HEK293T (cell line): ENCODE measurements at regions not wholly inside any gene's neighbourhood (a gene's known extent, or its start where the extent isn't known, plus 50 kb on each side); places are given as distances from the start of the nearest gene placed in this dataset.

Experiments
- CTCF ChIA-PET: fragments of 350-600 bp; formaldehyde crosslinking; extraction: SDS; loops from one replicate; lab custom pipeline; 2021; ENCODE audit warnings: antibody characterized with exemption, inconsistent platforms; lab: Yijun Ruan, JAX
- POLR2A ChIA-PET: fragments of 350-600 bp; formaldehyde crosslinking; extraction: SDS; loops from one replicate; lab custom pipeline; 2020; ENCODE audit warnings: antibody characterized with exemption, inconsistent platforms; lab: Yijun Ruan, JAX
- DNase-seq: peaks from one replicate; pipeline ENCODE4 v3.0.0; 2012; ENCODE audit warnings: mixed read lengths; ENCODE audit errors: extremely low spot score
- ARNT ChIP-seq: fragments of 450-650 bp; IDR thresholded peaks from 2 replicates; pipeline ENCODE4 v1.6.1; 2017; ENCODE audit warnings: mild to moderate bottlenecking
- BHLHE40 ChIP-seq: fragments of 450-650 bp; IDR thresholded peaks from 2 replicates; pipeline ENCODE4 v1.6.1; 2016; ENCODE audit warnings: mild to moderate bottlenecking, moderate library complexity, borderline replicate concordance
- CTBP1 ChIP-seq: fragments of 450-650 bp; IDR thresholded peaks from 2 replicates; pipeline ENCODE4 v1.6.1; 2016; ENCODE audit warnings: borderline replicate concordance
- ELF4 ChIP-seq: fragments of 450-650 bp; IDR thresholded peaks from 2 replicates; pipeline ENCODE4 v1.6.1; 2017; ENCODE audit warnings: antibody characterized with exemption
- FOXA1 ChIP-seq: fragments of 450-650 bp; IDR thresholded peaks from 2 replicates; pipeline ENCODE4 v1.6.1; 2016; ENCODE audit warnings: mild to moderate bottlenecking
- FOXK2 ChIP-seq: fragments of 450-650 bp; IDR thresholded peaks from 2 replicates; pipeline ENCODE4 v1.6.1; 2016; ENCODE audit warnings: mild to moderate bottlenecking
- FOXM1 ChIP-seq: fragments of 450-650 bp; IDR thresholded peaks from 2 replicates; pipeline ENCODE4 v1.6.1; 2017; ENCODE audit warnings: mild to moderate bottlenecking, borderline replicate concordance
- HDGF ChIP-seq: fragments of 450-650 bp; IDR thresholded peaks from 2 replicates; pipeline ENCODE4 v1.6.1; 2017; ENCODE audit warnings: antibody characterized with exemption, borderline replicate concordance
- L3MBTL2 ChIP-seq: fragments of 450-650 bp; conservative IDR thresholded peaks from 2 replicates; pipeline ENCODE4 v1.6.1; 2016; ENCODE audit warnings: mild to moderate bottlenecking
- LEF1 ChIP-seq: fragments of 450-650 bp; IDR thresholded peaks from 2 replicates; pipeline ENCODE4 v1.6.1; 2017; ENCODE audit warnings: mild to moderate bottlenecking, borderline replicate concordance
- NFRKB ChIP-seq: fragments of 450-650 bp; IDR thresholded peaks from 2 replicates; pipeline ENCODE4 v1.6.1; 2016; ENCODE audit warnings: mild to moderate bottlenecking, moderate library complexity
- SP1 ChIP-seq: fragments of 450-650 bp; IDR thresholded peaks from 2 replicates; pipeline ENCODE4 v1.6.1; 2017
- SUZ12 ChIP-seq: fragments of 450-650 bp; IDR thresholded peaks from 2 replicates; pipeline ENCODE4 v1.6.1; 2016; ENCODE audit warnings: mild to moderate bottlenecking
- TARDBP ChIP-seq: fragments of 450-650 bp; IDR thresholded peaks from 2 replicates; pipeline ENCODE4 v1.6.1; 2016
- ZNF384 ChIP-seq: fragments of 450-650 bp; IDR thresholded peaks from 2 replicates; pipeline ENCODE4 v1.6.1; 2016
- TF ChIP-seq, protein P1 (sequence below): fragments of 450-650 bp; IDR thresholded peaks from 2 replicates; pipeline ENCODE4 v1.6.1; 2016

DNA sequence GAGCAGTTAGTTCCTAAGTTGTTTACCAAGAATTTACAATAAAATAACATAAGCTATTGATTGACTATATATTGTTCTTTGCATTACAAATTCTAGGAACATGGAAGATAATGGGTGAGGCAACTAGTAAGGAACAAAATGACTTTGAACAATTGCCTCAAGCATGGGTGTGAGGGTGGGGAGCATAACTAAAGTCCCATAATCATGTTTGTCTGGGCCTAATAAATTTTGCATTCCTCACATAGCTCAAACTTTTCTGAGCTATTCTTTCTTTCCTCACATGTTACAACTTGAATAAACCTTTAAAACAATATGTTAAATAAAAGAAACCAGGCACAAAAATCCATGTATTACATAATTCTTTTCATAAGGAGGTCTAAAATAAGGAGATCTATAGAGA is 1066.1 kb downstream of the NR2F1-AS1 start:
- CTCF ChIA-PET: no interaction called here
- TF ChIP-seq, protein P1, sequence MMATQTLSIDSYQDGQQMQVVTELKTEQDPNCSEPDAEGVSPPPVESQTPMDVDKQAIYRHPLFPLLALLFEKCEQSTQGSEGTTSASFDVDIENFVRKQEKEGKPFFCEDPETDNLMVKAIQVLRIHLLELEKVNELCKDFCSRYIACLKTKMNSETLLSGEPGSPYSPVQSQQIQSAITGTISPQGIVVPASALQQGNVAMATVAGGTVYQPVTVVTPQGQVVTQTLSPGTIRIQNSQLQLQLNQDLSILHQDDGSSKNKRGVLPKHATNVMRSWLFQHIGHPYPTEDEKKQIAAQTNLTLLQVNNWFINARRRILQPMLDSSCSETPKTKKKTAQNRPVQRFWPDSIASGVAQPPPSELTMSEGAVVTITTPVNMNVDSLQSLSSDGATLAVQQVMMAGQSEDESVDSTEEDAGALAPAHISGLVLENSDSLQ: no peak
- TF ChIP-seq ELF4 (no peak), SP1 (no peak), SUZ12 (no peak), FOXM1 (no peak), NFRKB (no peak), HDGF (no peak), ZNF384 (no peak), L3MBTL2 (no peak), LEF1 (no peak)
- POLR2A ChIA-PET: no interaction called here
- no peak for DNase-seq

DNA sequence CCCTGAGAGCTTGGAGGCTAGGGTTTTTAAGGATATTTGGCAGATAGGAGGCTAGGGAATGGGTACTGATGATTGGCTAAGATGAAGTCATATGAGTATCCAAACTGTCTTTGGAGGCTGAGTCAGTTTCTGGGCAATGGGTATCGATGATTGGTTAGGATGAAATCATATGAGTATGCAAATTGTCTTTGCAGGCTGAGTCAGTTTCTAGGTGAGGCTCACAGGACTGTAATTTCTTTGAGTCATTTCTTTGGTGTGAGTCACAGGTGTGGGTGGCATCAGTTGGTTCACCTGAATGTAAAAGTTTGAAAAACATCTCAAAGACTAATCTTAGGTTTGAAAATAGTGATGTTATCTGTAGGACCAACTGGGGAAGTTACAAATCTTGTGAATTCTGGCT is 1068.0 kb downstream of the NR2F1-AS1 start:
- CTCF ChIA-PET: no interaction called here
- POLR2A ChIA-PET: no interaction called here
- TF ChIP-seq LEF1 (no peak), SUZ12 (no peak), ZNF384 (no peak), ELF4 (no peak), CTBP1 (no peak), HDGF (no peak), FOXM1 (no peak), FOXA1 (no peak), NFRKB (no peak), L3MBTL2 (no peak), ARNT (no peak), TARDBP (no peak), SP1 (no peak), BHLHE40 (no peak), FOXK2 (no peak)
- TF ChIP-seq, protein P1: no peak
- no peak for DNase-seq

DNA sequence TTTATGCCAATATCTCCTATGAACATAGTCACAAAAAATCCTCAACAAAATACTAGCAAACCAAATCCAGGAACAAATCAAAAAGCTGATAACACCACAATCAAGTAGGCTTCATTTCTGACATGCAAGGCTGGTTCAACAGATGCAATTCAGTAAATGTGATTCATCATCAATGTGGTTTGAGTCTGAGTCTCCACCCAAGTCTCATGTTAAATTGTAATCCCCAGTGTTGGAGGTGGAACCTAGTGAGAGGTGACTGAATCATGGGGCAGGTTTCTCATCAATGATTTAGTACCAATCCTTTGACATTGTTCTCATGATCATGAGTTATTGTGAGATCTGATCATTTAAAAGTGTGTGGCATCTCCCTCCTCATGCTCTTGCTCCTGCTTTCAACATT is 1072.7 kb downstream of the NR2F1-AS1 start:
- ChIA-PET CTCF (no interaction called here), POLR2A (no interaction called here)
- no peak for TF ChIP-seq HDGF
- TF ChIP-seq, protein P1: no peak
- no peak for TF ChIP-seq ELF4
- no peak for TF ChIP-seq TARDBP
- no peak for TF ChIP-seq LEF1
- TF ChIP-seq SUZ12: no peak
- TF ChIP-seq CTBP1: no peak
- TF ChIP-seq BHLHE40: no peak
- TF ChIP-seq FOXA1: no peak
- TF ChIP-seq ARNT: no peak
- no peak for TF ChIP-seq ZNF384
- TF ChIP-seq L3MBTL2: no peak
- no peak for TF ChIP-seq SP1
- DNase-seq: no peak

DNA sequence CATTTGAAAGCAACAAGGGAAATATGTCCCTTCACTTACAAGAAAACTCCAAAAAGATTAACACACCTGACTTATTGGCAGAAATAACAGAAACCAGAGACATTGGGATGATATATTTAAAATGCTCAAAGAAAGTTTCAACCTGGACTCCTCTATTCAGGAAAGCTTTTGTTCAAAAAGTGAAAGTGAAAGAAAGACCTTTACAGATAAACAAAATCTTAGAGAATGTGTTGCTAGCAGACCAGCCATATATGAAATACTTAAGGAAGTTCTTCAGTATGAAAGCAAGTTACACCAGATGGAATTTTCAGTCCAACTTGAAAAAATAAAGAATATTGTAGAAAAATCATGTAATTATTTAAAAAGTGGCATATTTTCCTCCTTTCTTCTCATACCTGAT is 1075.1 kb downstream of the NR2F1-AS1 start:
- ChIA-PET CTCF (interaction anchor here (0.9 kb wide), 1 partner anchor 12 kb away, joined by 3 read pairs; no protein-coding TSS in a partner anchor), POLR2A (no interaction called here)
- TF ChIP-seq ELF4 (no peak), BHLHE40 (no peak), FOXA1 (no peak), L3MBTL2 (no peak), SUZ12 (no peak), CTBP1 (no peak), ARNT (no peak), TARDBP (no peak)
- DNase-seq: no peak

DNA sequence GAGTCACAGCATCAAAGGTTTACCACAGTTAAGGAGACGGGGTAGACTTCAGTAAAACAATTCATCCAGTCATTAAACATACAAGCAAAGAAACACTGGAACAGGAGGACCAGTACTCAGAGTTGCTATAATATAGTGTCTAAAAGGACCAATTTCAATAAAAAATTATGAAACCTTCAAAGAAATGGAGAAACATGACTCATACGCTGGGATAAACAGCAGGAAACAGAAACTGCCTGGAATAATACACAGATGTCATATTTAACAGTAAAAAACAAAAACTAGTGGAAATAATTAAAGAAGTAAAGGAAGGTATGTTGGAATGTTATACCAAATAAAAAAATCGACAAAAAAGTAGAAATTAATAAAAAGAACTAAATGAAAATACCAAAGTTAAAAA is 1075.9 kb downstream of the NR2F1-AS1 start:
- CTCF ChIA-PET: no interaction called here
- TF ChIP-seq SP1 (no peak), TARDBP (no peak), HDGF (no peak), ELF4 (no peak), SUZ12 (no peak), FOXK2 (no peak), ZNF384 (no peak)
- TF ChIP-seq, protein P1: no peak
- no peak for DNase-seq
- POLR2A ChIA-PET: no interaction called here

DNA sequence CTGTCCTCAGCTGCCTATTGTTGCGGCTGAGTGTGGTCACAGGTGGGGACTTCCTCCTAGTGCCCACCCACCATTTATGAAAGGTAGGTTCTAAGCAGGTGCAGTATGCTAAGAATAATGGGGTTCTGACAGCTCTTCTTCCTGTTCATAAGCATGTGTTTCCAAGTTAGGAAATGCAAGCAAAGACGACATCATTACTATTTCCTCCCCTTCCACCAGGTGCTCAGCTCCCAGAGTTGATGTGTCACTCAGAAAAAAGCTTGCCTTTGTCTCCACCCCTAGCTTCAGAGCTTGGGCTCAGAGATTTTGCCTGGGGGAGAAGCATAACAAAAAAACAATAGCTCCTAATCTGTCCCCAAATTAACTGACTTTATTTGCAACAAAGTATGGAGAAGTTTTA is 1076.7 kb downstream of the NR2F1-AS1 start:
- no peak for TF ChIP-seq FOXM1
- TF ChIP-seq, protein P1: 0 out of 2 replicates have a peak, but pooled peaks have one; percentile 11
- no peak for DNase-seq
- CTCF ChIA-PET: no interaction called here
- POLR2A ChIA-PET: no interaction called here
